22Rv1 (cell line): ENCODE measurements at regions not wholly inside any gene's neighbourhood (a gene's known extent, or its start where the extent isn't known, plus 50 kb on each side); places are given as distances from the start of the nearest gene placed in this dataset.

Experiments used
- CTCF ChIP-seq: fragments of 450-650 bp; IDR thresholded peaks from 2 replicates; pipeline ENCODE4 v1.5.1; 2017; ENCODE audit warnings: mild to moderate bottlenecking
- ZFX ChIP-seq: fragments of 450-650 bp; IDR thresholded peaks from 2 replicates; pipeline ENCODE4 v1.6.1; 2017; ENCODE audit warnings: antibody characterized with exemption, borderline replicate concordance

- TF ChIP-seq CTCF (no peak), ZFX (no peak)
These were observed 537.4 kb upstream of the BTBD3 start for GRCh38 chr20:11380283-11380682.
